HG02571 (cell line): ENCODE measurements at regions not wholly inside any gene's neighbourhood (a gene's known extent, or its start where the extent isn't known, plus 50 kb on each side); places are given as distances from the start of the nearest gene placed in this dataset.

Source experiments
- ATAC-seq: cut with Tn5 transposase; IDR thresholded peaks from one replicate; pipeline ENCODE4 v1.9.1; 2021; ENCODE audit warnings: mild to moderate bottlenecking, moderate library complexity; ENCODE audit not compliant: unreplicated experiment

- ATAC-seq: no peak
These were observed 65.7 kb downstream of the TMEM18 start for GRCh38 chr2:611519-611918.

GRCh38 chr2:610491-610890 is 66.7 kb downstream of the TMEM18 start:
- ATAC-seq: no peak

DNA sequence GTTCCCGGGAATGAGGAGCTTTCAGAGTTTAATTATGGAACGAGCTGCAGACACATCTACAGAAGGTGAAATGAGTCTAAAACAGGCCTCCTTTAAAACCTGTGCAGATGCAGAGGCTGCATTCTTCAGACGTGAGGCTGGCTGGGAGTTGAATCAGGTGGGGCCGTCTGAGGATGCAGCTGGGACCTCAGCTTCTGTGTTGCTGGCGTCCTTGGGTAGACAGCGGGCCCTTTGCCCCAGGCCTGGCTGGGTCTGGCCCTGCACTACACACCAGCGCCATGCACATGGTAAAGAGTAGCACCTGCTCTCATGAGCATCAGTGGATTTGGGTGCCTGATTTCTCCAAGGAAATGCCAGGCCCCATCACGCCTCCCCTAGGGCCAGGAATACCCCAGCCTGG is 67.3 kb downstream of the TMEM18 start:
- no peak for ATAC-seq

DNA sequence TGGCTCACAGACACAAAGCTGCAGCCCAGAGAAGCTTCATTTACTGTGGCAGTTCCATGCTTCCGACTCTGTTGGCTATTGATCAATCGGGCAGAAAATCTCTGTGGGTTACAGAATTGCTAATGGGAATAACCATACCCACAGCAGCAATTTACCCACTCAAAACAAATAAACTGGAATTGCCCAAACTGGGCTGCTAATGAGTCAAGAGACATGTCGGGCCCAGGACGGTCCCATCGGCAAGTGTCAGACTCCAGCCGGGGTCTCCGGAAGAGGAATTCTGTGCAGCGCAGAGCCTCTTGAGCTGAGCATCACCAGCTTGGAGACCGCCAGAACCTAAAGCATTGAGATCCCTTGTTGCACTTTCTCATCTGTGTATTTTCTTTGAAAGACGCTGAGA is 67.8 kb downstream of the TMEM18 start:
- ATAC-seq: no peak

GRCh38 chr2:608711-609110 is 68.5 kb downstream of the TMEM18 start:
- ATAC-seq: no peak

GRCh38 chr2:608297-608696 is 68.9 kb downstream of the TMEM18 start:
- no peak for ATAC-seq

GRCh38 chr2:607709-608108 is 69.5 kb downstream of the TMEM18 start:
- no peak for ATAC-seq

- no peak for ATAC-seq
These were observed 70.0 kb downstream of the TMEM18 start for GRCh38 chr2:607172-607571.

DNA sequence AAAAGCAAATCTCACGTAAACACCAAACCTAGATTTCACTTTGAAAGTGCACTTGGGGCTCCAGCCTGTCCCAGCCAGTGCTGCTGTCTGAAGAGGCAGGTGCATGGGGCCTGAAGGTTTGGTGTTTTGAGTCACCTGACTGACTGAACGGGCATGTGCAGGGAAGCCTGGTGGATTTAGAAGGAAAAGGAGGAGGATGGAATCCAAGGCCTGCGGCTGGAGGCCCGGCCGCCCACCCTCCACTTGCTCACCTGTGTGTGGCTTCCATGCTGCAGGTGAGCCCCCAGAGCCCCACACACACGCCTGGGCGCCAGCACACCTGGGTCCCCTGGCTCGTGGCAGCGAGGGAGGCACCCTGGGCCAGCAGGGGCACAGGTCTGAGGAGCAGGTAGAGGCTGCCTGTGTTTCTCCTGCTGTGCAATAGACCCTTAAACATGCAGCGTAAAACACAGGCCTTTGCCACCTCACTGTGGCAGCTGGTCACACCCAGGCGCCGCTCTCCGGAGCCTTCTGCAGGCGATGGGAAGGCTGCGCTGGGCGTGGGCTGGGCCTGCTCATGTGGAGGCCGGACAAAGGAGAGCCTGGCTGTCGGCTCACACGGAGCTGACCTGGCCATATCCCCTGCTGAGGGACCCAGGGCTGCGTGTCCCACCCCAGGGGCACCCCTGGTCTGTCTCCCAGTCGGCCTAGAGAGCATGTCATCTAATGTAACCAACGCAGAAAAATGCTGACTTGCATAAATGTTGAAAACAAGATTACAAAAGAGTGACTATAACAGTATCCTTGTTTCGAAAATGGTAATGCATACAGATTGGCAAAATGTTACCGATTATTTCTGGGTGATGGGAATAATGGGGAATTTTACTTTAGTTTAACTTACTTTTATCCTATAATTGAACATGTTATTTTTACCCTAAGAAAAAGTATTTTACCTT is 71.3 kb downstream of the TMEM18 start:
- ATAC-seq: no peak

DNA sequence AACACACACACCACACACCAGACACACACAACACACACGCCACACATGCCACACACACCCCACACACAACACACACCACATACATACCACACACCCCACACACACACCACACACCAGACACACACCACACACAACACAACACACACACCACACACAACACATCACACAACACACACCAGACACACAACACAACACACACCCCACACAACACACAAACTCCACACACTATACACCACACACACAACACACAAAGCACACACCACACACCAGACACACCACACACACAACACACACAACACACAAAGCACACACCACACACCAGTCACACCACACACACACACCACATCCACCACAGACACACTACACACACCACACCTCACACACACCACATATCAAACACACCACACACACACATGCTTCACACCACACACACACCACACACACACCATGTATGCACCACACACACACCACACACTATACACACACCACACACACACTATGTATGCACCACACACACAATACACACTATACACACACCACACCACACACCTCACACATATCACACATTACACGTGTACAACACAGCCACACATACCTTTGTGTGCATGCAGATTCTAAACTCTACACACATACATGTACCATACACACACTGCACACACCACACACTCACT is 72.2 kb downstream of the TMEM18 start:
- ATAC-seq: no peak

- ATAC-seq: no peak
These were observed 72.8 kb downstream of the TMEM18 start for GRCh38 chr2:604385-604784.

DNA sequence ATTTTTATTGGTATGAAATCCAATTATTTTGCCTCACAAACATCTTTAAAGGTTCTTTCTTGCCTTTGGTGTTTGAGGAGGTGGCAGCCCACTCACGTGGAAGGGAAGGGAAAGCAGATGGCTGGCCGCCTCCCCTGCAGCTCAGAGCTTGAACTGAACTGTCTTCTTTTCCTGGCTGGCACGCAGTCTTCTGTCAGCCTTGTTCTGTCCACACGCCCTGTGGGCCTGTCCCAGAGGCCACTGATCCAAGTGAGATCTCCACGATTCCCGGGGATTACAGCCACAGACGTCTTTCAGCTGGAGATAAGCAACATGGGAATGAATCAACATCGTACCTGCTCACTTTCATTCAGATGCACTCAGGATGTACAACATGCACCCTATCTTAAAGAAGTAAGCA is 73.3 kb downstream of the TMEM18 start:
- no peak for ATAC-seq

- ATAC-seq: no peak
These were observed 73.8 kb downstream of the TMEM18 start for GRCh38 chr2:603427-603826.

- ATAC-seq: no peak
These were observed 74.4 kb downstream of the TMEM18 start for GRCh38 chr2:602571-603359.

GRCh38 chr2:601806-602455 is 75.3 kb downstream of the TMEM18 start:
- no peak for ATAC-seq

DNA sequence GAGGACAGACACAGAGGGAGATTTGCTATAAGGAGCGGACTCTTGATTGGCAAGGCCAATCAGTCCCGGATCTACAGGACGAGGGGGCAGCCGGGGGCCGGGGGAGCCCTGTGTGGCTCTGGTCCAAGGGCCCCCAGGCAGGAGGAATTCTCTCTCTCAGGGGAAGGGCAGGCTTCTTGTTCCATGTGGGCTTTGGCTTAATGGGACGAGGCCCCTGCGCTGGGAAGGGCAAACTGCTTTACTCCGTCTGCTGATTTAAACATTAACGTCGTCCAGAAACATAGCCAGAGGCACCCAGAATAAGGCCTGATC is 75.9 kb downstream of the TMEM18 start:
- no peak for ATAC-seq

GRCh38 chr2:600542-601386 is 76.4 kb downstream of the TMEM18 start:
- ATAC-seq: no peak

GRCh38 chr2:599601-600000 is 77.6 kb downstream of the TMEM18 start:
- no peak for ATAC-seq

GRCh38 chr2:598058-598802 is 79.0 kb downstream of the TMEM18 start:
- no peak for ATAC-seq
